Fibroblast of lung (primary cell): ENCODE measurements at regions not wholly inside any gene's neighbourhood (a gene's known extent, or its start where the extent isn't known, plus 50 kb on each side); places are given as distances from the start of the nearest gene placed in this dataset.

Experiments
- CTCF ChIP-seq, 2 donors: IDR thresholded peaks in 1 of 2; conservative IDR thresholded peaks in 1 of 2; 1 replicate in 1 of 2; 2 replicates in 1 of 2; pipeline ENCODE4 v1.5.1; 2011 to 2012; ENCODE audit warnings: low read length in 2 of 2, control low read depth in 1 of 2, inconsistent platforms in 1 of 2, low read depth in 1 of 2, mild to moderate bottlenecking in 1 of 2
- EZH2 ChIP-seq: IDR thresholded peaks from 2 replicates; pipeline ENCODE4 v1.5.1; 2012; ENCODE audit warnings: low read length, control low read depth, mild to moderate bottlenecking; ENCODE audit errors: missing control alignments

GRCh38 chr4:37765741-37766140 is 60.7 kb upstream of the PGM2 start:
- no peak for TF ChIP-seq CTCF (conservative IDR thresholded peaks at IDR 0.05 in 1 of 2, IDR thresholded peaks at IDR 0.05 in 1 of 2; ENCODE audit: low read depth in 1 of 2, low read length in 2 of 2)
- no peak for TF ChIP-seq EZH2
